Activated T-cell treated with anti-CD3 and anti-CD28 coated beads, Interleukin-2, amount 50 U/mL, for 1 hour (primary cell): ENCODE measurements at regions not wholly inside any gene's neighbourhood (a gene's known extent, or its start where the extent isn't known, plus 50 kb on each side); places are given as distances from the start of the nearest gene placed in this dataset.
A peak's percentile ranks its signal among the peaks of the same experiment; 100 is the strongest.

Experiments
- DNase-seq: peaks from one replicate; pipeline ENCODE4 v3.0.0-alpha.2; 2020

DNA sequence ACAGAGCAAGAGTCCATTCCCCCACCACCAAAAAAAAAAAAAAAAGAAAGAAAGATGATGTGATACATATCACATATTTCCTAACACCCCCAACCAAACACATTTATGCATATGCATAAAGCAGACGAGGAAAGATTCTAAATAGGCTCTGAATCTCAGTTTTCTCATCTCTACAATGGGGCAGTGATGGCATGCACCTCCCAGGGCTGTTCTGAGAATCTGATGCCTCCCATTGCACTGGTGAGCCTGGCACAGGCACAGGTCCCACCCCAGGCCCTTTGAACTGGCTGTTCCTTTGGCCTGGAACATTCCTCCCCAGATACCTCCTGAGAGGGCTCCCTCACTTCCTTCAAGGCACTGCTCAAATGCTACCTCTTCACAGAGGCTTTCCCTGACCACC is 116.5 kb downstream of the C9orf50 start:
- no peak for DNase-seq

DNA sequence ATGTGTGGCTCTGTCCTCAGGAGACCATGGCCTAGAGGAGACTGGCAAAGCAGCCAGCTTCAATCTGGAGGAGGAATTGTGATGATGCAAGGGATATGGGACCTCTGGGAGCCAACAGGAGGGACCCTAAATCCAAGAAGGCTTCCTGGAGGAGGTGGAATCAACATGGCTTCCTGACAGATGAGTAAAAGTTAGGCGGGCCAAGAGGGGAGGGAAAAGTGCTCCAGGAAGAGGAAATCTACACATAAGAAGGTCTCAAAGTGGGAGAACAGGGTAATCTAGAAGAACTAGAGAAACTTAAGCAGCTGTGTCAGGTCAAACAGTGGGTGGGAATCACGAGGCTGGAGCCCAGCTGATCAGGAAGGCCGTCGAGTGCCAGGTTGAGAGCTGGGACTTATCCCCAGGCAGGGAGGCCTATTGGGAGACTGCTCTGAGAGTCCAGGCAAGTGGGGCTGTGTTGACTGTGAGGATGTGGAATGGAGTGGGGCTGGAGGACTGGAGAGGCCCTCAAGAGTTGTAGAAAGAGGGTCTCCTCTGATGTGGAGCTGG is 119.1 kb downstream of the C9orf50 start:
- no peak for DNase-seq

DNA sequence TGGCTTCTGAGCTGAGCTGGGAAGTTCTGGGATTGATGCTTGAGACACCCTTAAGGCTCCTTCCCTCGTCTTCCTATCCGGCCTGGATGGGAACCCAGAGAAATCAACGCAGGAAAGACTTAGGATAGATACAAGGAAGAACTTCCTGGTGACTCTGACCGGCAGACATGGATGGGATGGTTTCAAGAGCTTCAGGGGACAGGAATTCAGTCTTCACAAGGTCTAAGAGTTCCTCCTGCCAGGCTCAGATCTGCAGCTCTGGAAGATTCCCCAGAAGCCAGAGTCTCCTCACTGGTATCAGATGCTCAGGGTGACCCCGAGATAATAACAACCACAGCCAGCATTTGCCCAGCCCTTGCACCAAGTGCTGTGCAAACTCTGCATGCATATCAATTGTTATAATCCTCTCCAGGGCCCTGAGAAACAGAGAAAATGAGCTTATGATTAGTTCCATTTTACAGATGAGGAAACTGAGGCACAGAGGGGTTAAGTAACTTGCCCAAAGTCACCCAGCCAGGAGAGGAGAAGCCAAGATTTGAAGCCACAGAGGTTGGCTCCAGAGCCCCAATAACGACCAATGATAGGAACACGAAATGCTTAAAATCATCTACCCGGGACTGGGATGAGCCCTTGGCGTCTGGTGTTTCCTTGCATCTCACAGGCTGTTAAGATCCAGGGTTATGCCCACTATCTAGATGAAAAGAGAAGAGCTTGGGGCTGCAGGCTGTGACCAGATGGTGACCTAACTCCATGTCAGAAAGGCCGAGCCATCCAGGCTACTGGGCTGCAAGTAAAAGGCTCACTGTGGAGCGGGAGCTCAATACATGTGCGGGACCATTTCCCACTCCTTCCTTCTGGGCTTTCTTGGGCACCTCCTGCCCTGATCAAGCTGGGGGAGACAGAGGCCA is 119.8 kb downstream of the C9orf50 start:
- DNase-seq = no peak

DNA sequence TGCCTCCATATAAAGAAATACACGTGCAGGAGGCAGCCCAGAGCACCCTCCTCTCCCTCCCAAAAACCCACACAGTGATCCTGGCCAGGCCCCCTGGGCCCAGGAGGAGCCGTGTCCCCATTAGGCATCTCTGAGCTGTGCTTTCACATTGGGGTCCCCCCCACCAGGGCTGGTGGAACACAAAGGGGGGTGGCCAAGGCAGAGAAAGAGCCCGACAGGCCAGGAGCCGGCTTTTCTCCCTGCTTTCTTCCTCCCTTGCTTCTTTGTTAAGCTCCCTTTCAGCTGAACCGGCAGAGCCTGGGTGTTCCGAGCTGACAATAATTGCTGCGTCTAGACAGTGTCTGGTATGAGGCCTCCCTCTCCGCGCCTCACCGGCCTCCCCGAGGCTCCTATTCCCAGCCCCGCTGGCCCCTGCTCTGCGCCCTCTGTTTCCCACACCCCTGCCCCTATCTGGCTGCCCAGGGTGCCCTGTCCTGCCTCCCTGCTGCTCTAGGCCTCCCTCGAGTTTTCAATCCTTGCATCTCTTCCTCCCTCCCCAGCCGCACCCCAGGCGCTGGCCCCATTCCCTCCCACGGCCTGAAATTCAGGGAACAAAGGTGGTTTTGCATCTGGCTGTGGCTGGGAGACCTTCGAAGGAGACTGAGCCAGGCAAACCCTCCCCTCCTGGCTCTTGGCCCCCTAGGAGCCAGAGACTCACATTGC is 120.6 kb downstream of the C9orf50 start:
- DNase-seq = no peak

DNA sequence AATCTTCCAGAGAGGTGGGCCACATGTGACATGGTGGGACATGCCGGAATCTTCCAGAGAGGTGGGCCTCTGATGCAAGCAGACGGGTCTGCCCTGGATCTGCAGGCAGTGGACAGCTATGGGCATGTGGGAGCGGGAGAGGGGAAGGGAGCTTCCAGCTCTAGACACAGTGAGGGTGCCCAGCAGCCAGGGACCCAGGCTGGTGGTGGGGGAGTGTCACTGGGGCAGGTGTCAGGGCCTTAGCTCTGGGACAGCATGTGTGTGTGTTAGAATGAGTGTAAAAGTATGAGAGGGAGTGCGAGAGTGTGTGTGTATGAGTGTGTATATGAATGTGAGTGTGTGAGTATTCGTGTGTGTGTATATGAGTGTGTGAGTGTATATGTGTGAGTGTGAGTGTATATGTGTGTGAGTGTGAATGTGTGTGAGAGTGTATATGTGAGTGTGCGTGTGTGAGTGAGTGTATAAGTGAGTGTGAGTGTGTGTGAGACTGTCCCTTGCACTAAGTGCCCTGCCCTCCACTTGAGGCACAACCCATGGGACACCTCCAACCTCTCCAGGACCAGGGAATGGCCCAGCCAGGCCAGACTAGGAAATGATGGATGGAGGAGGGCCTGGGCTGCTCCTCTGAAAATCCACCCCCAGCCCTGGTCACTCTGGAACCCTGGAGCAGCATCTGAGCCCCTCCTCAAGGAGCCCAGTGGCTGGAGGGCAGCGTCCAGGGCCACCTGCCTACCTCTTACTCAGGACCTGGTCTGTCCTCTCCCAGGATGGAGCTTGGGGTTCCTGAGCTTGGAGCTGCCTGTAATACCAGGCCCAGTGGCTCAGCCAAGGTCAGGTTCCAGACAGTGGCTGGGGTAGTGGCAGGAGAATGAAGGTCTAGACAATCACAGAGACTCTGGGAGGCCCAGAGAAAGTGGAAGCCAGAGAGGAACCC is 122.2 kb downstream of the C9orf50 start:
- DNase-seq = no peak

DNA sequence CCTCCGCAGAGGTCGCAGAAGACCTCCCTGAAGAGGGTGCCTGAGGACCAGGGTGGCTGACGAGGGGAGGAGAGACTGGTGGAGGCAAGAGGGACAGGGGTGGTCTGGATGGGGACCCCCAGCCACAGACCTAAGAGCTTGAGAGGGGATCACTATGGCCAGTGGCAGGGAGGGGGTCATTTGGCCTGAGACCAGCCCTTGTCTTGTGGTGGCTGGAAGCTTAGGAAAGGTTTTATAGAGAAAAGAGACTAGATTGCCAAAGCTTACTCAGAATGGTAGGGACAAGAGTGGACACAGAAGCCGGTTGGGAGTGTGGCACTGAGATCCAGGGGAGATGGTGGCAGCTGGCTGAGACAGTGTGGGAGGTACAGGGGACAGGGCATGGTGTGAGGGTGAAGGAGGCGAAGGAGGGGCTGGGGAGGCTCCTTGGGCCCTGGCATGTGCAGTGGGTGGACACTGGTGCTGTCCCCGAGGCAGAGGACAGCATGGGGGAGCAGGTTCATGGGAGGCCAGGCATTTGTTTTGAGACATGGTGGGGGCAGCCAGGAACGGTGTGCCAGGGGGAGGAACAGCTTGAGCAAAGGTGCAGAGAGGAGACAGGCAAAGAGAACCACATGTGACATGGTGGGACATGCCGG is 123.0 kb downstream of the C9orf50 start:
- DNase-seq = no peak

DNA sequence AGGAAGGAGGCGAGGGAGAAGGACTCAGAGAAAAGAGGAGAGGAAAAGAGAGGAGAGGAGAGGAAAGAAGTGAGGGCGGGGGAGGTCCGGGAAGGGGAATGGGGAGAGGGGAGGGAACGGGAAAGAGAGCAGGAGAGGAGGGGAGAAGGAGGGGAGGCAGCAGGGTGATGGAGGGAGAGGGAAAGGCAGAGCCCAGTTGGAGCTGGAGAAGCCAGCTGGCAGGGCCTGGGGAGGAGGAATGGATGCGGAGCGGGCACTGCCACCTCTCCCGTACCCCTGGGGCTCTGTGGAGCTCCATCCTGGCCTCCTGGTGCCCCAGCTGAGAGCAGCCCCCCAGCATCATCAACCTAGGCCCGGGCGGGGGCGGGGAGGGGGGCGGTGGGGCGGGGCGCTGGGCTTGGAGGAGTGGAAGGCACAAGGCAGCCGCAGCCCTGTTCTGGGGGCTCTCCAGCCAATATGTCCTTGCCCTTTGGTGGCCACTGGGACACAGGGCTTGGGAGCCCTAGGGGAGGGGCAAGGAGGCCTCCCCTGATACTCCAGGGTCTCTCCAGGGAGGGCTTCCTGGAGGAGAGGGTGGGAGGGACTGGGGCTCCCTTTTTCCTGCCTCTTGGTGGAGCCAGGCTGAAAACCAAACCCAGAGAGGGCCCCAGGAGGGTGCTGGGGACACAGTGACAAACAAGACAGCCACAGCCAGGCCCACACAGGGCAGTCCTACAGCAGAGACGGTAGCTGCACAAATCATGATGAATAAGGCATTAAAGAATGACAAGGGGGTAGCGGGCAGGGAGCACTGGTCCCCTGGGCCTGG is 123.7 kb downstream of the C9orf50 start:
- DNase-seq = no peak

DNA sequence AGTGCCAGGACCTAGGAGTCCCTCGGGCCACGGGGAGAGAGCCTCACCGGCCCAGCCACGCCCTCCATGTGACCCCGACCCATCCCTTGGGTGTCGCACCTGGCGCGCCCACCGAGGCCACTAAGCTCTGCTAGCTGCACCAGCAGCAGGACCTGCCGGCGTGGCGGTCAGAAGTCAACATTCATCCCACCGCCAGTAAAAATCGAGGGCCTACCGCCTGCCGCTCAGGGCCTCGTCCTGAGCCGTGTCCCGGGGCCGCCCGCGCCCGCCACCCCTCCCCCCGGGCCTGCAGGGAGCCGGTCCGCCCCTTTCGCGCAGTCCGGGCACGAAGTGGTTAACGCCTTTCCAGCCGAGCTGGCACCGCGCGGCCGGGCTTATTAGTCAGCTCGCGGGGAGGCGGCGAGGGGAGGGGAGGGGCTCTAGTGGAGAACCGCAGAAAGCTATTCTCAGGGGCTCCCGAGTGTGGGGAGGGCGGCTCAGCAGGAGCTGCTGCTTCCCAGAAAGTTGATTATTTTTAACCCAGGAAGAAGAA is 124.4 kb downstream of the C9orf50 start:
- peak; percentile 85 for DNase-seq

DNA sequence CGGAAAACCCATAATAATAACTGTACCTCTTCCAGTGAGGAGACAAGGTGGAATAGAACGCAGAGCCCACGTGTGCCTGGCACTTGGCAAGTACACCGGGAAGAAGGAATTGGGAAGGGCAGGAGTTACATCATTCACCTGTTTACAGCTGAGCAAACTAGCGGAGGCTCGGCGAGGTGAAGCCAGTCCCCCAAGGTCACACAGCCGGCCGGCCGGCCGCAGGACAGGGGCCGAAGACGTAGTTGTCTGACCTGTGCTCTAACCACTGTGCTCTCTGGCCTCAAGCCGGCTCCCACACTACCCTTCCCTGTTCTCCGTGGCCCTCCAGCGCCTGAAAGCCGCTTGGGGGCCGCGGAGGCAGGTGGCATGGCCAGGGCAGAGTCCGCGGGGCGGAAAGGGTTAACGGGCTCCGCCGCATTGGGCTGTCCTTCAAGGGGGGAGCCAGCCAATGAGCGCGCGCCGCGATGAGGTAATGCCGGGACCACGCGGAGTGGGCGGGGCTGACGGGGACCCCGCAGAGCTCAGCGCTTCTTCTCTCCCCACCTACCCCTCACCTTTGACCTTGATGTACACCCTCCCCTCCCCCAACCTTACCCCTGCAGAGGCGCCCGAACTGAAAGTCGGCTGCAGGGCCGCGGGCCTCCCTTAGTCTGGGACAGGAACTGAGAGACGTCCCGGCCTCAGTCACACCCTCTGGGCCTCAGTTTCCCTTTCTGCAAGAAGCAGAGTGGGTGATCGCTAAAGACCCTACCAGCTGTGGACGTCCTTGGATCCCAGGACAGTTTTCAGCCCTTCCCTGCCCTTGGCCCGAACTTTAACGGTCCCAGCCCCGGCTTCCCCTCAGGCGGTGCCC is 125.1 kb downstream of the C9orf50 start:
- peak; percentile 82 for DNase-seq

DNA sequence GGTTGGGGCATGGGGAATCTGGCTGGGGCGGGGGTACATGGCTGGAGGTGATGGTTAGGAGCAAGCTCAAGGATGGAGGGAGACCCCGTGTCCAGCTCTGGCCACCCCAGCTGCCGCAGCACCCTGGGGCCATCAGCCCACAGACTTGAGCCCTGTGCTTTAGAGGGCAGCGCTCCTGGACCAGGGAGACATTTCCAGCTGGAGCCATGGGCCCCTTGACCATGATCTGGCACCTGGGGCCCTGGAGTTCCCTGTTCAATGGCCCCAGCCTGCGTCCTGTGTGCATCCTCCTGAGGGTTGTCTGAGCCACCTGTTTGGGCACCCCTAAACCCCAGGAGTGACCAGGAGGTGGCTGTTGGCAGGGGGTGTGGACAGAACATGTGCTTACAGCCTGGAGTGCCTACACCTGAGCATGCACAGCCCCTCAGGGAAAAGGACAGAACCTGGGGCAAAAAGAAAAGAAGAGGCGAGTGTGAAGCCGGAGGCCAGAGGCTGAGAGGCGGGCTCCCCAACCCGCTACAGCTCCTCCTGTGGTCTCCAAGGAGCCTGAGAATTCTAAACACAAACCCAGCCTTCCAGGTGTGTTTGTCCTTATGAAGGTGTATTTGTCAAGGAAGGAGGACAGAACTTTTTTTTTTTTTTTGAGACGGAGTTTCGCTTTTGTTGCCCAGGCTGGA is 126.7 kb downstream of the C9orf50 start:
- no peak for DNase-seq

DNA sequence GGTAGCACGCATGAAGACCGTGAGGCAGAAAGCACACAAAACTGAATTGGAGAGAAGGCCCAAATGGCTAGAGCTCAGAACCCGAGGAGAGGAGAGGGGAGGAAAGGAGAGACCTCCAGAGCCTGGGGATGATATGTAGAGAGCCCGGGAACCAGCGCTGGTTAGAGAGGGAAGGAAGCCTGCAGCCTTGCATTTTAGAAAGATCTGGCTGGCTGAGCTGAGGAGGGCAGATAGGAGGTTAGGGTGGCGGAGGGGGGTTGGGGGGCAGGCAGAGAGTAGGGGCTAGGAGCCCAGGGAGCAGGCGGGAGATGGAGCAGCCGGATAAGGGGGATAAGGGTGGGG is 127.2 kb downstream of the C9orf50 start:
- DNase-seq = no peak

DNA sequence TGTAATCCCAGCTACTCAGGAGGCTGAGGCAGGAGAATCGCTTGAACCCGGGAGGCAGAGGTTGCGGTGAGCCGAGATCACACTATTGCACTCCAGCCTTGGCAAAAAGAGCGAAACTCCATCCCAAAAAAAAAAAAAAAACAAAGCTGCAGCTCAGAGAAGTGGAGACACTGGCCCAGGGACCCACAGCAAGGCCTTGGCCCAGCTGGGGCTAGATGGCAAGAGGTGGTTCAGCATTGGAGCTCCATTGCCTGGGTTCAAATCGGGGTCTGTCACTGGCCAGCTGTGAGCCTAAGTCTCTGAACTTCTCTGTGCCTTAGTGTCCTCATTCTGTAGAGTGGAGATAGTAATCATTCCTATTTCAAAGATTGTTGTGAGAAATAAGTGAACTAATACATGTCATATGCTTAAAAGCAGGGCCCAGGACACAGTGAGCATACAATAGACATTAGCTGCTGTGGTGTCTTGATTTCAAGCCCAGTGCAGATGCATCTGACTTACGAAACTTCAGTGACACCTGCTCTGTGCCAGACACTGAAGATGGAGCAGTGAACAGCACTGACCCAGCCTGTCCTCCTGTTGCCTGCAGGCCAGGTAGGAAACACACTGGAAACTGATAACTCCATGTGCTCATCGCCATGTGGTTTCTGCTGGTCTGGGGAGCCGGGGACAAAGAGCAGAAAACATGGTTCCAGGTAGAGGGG is 127.7 kb downstream of the C9orf50 start:
- DNase-seq = no peak

DNA sequence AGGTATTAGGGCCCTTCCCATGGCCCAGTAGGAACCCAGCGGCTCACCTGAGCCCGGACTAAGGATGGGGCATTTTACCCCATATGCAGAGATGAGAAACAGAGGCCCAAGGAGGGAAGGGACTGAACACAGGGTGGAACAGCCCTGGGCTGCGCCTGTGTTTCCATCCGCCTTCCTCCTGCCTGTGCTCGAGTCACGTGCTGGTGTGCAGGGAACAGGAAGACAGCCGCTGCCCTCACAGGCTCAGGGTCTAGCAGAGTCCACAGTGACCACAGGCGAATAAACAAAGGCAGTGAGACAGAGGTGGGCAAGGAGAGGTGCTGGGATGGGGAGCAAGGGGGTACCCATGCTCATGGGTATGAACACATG is 129.4 kb downstream of the C9orf50 start:
- DNase-seq = no peak

DNA sequence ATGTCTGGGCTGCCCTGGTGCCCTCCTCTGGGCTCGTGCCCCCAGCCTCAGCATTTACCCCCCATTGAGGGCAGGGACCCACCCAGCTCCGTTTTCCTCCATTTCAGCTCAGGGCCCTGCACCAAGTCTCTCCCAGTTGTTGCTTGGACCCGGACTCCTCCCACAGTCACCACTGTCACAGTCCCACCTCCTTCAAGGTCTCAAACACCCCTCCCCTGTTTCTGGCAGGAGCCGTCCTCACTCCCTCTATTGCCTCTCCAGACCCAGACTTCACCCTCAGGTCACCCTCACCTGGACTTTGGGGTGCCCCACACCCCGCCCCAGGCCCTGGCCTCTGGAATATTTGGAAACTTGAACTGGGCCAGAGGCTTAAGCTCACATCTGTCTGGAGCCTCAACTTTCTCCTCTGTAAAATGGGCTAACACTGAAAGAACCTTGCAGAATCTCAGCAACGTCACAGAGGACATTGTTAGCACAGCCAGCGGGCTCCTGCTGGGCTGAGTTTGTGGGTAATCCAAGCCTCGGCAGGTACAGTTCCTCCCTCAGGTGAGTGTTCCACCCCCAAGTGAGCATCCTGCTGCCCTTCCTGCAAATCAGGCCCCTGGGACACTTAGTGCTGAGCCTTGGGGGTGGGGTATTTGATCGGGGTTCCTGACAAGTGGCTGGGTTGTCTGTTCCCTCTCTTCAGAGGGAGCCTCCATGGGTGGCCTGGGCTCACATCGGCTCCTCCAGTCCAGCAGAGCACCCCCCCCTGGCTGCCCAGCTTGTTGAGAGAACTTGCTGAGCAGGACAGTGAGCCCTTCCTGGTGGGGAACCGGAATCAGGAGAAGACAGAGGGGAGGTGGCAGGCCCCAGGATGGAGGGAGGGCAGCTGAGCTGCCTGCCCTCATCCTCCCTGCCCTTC is 130.1 kb downstream of the C9orf50 start:
- DNase-seq = no peak

DNA sequence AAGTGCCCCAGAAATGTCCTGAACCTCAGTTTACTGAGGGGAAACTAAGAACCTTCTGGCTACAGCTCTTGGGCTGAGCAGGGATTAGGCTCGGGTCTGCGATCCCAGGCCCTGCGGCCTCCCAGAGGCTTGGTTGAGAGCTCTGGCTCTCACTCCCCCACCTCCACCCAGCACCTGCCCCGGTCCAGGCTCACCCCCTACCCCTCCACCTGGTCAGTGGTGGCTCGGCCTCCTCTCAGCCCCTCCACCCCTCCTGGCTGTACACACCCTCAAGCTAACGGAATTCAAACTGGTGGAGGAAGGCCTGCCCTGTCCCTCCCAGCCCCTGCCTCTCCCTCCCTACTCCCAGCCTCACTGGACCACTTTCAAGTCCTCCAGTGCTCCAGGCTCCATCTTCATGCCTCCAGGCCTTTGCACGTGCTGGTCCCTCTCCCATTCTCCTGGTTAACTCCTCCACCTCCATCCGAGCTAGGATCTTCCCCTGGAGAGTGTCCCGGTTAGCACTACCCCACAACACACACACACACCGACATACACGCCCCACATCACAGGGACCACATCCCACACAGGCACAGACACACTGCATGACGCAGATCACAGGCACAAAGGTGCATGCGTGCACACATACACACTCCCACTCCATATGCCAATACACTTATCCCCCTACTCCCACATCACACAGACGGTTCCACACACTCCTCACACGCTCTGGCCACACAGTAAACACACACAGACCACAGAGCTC is 130.9 kb downstream of the C9orf50 start:
- peak; percentile 70 for DNase-seq

DNA sequence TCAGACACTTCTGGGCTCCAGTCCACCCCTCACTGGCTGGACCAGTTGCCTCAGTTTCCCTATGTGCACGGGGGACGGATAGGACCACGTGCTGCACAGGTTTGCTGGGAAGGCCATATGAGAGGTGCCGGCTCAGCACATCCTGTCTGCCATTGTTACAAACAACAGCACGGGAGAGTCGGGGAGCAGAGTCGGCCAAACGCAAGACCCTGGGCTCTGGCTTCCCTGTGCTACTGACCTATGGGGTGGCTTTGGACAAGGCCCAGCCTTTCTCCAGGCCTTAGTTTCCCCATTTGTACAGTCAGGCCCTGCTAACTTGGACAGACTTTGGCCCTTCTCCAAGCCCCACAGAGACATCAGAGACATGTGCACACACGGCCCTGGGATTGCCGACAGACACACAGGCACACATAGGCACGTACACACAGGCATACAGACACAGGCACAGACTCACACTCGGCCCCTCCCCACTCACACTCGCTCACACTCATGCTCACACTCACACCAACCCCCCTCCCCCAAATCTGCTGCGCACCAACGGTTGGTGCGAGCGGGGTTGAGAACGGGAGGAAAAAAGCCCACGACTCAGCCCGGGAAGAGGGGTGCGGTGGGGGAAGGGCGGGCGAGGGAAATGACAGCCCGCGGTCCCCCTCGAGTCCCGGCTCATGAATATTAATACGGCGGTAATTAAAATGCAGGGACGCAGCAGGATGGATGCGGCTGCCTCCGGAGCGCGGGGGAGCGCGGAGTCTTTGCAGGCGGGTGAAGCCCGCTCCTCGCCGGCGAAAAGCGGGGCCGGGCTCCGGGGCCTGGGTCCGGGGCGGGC is 133.0 kb downstream of the C9orf50 start:
- no peak for DNase-seq
